ENCODE measurements at regions not wholly inside any gene's neighbourhood (a gene's known extent, or its start where the extent isn't known, plus 50 kb on each side); places are given as distances from the start of the nearest gene placed in this dataset.

- TF ChIP-seq FOXM1 (IDR thresholded peaks at IDR 0.05; ENCODE audit: borderline replicate concordance, low read depth) (no peak), YY1 (IDR thresholded peaks at IDR 0.05; ENCODE audit: low read depth) (no peak), MAX (IDR thresholded peaks at IDR 0.05) (no peak)
Observed at GRCh38 chr1:102110586-102110985, 113.9 kb upstream of the OLFM3 start.
